ENCODE measurements at regions not wholly inside any gene's neighbourhood (a gene's known extent, or its start where the extent isn't known, plus 50 kb on each side); places are given as distances from the start of the nearest gene placed in this dataset.

GRCh38 chr1:36572142-36572715 lies 89.5 kb upstream of the CSF3R start:
- BruUV-seq (replicated peaks): no TSS peak
- intact Hi-C loops (cut with micrococcal nuclease; ENCODE audit: unreplicated experiment): loop anchor here (10.0 kb wide), 1 partner anchor 603 kb away; no protein-coding TSS in a partner anchor
- H3K36me3 ChIP-seq (ENCODE audit: insufficient read depth, low read length, poor library complexity, severe bottlenecking): no peaks in the 10 kb centered on the region
- ChIA-PET CTCF (interaction anchor here (0.7 to 1.1 kb wide), 2 partner anchors 56 to 841 kb away, joined by 5 to 6 read pairs; no protein-coding TSS in a partner anchor), POLR2A (ENCODE audit: low non-redundant PET) (no interaction called here)
- no peaks in the 10 kb centered on the region for H3K4me1 ChIP-seq (ENCODE audit: insufficient read depth, low read length, poor library complexity, severe bottlenecking)
- peaks cover 17% of the 10 kb centered on the region for H3K27me3 ChIP-seq (replicated peaks; ENCODE audit: insufficient read depth, low read depth, low read length, poor library complexity)
- no peak for TF ChIP-seq CTCF (conservative IDR thresholded peaks at IDR 0.05; ENCODE audit: low read depth, low read length)
- no peaks in the 10 kb centered on the region for H3K9me3 ChIP-seq (ENCODE audit: low read depth, low read length, poor library complexity, severe bottlenecking)
- no peak for DNase-seq (ENCODE audit: low spot score)
- H3K4me3 ChIP-seq (ENCODE audit: low read depth, low read length, poor library complexity, severe bottlenecking): no peak overlapping the region
- no peak overlapping the region for H3K27ac ChIP-seq (ENCODE audit: low read depth, low read length, poor library complexity, severe bottlenecking)

GRCh38 chr1:36571106-36571505 lies 88.4 kb upstream of the CSF3R start:
- Histone ChIP-seq H3K27ac (ENCODE audit: low read depth, low read length, poor library complexity, severe bottlenecking) (no peak overlapping the region), H3K36me3 (ENCODE audit: insufficient read depth, low read length, poor library complexity, severe bottlenecking) (no peaks in the 10 kb centered on the region), H3K4me1 (ENCODE audit: insufficient read depth, low read length, poor library complexity, severe bottlenecking) (no peaks in the 10 kb centered on the region), H3K4me3 (ENCODE audit: low read depth, low read length, poor library complexity, severe bottlenecking) (no peak overlapping the region), H3K27me3 (replicated peaks; ENCODE audit: insufficient read depth, low read depth, low read length, poor library complexity) (peaks cover 17% of the 10 kb centered on the region), H3K9me3 (ENCODE audit: low read depth, low read length, poor library complexity, severe bottlenecking) (no peaks in the 10 kb centered on the region)
- DNase-seq (ENCODE audit: low spot score): no peak
- POLR2A ChIA-PET (ENCODE audit: low non-redundant PET): no interaction called here
- intact Hi-C loops (cut with micrococcal nuclease; ENCODE audit: unreplicated experiment): loop anchor here (10.0 kb wide), 1 partner anchor 604 kb away; no protein-coding TSS in a partner anchor
- CTCF ChIA-PET: no interaction called here
- no TSS peak for BruUV-seq (replicated peaks)
- TF ChIP-seq CTCF (conservative IDR thresholded peaks at IDR 0.05; ENCODE audit: low read depth, low read length): no peak
- no peak for TF ChIP-seq EZH2 (IDR thresholded peaks at IDR 0.05; ENCODE audit: borderline replicate concordance, low read depth, low read length, poor library complexity, severe bottlenecking)

GRCh38 chr1:36570478-36571060 lies 87.9 kb upstream of the CSF3R start:
- ChIA-PET CTCF (no interaction called here), POLR2A (ENCODE audit: low non-redundant PET) (no interaction called here)
- H3K27ac ChIP-seq (ENCODE audit: low read depth, low read length, poor library complexity, severe bottlenecking): no peak overlapping the region
- no peak for DNase-seq (ENCODE audit: low spot score)
- peaks cover 17% of the 10 kb centered on the region for H3K27me3 ChIP-seq (replicated peaks; ENCODE audit: insufficient read depth, low read depth, low read length, poor library complexity)
- BruUV-seq (replicated peaks): no TSS peak
- H3K4me1 ChIP-seq (ENCODE audit: insufficient read depth, low read length, poor library complexity, severe bottlenecking): no peaks in the 10 kb centered on the region
- TF ChIP-seq EZH2 (IDR thresholded peaks at IDR 0.05; ENCODE audit: borderline replicate concordance, low read depth, low read length, poor library complexity, severe bottlenecking) (no peak), CTCF (conservative IDR thresholded peaks at IDR 0.05; ENCODE audit: low read depth, low read length) (no peak)
- H3K36me3 ChIP-seq (ENCODE audit: insufficient read depth, low read length, poor library complexity, severe bottlenecking): no peaks in the 10 kb centered on the region
- intact Hi-C loops (cut with micrococcal nuclease; ENCODE audit: unreplicated experiment): loop anchor here (10.0 kb wide), 1 partner anchor 604 kb away; no protein-coding TSS in a partner anchor
- H3K4me3 ChIP-seq (ENCODE audit: low read depth, low read length, poor library complexity, severe bottlenecking): no peak overlapping the region
- H3K9me3 ChIP-seq (ENCODE audit: low read depth, low read length, poor library complexity, severe bottlenecking): no peaks in the 10 kb centered on the region

Measured in A673 (cell line).